MM.1S (cell line): ENCODE measurements at regions not wholly inside any gene's neighbourhood (a gene's known extent, or its start where the extent isn't known, plus 50 kb on each side); places are given as distances from the start of the nearest gene placed in this dataset.
A peak's percentile ranks its signal among the peaks of the same experiment; 100 is the strongest.

Experiments
- DNase-seq: peaks from one replicate; pipeline ENCODE4 v3.0.0-alpha.2; 2015
- H2AFZ ChIP-seq: fragments of 300-600 bp; sonication (generic); 2 replicates; pipeline ENCODE4 v1.6.0; 2016; ENCODE audit warnings: antibody characterized with exemption, low read length
- H3F3A ChIP-seq: fragments of 300-600 bp; sonication (generic); 2 replicates; pipeline ENCODE4 v1.6.1; 2016; ENCODE audit warnings: mild to moderate bottlenecking, antibody characterized with exemption, low read length, moderate library complexity, mixed read lengths; ENCODE audit not compliant: insufficient read depth
- H3K27ac ChIP-seq: fragments of 300-600 bp; sonication (generic); 2 replicates; pipeline ENCODE4 v1.5.1; 2016; ENCODE audit warnings: mild to moderate bottlenecking, low read length
- H3K27me3 ChIP-seq: fragments of 300-600 bp; sonication (generic); replicated peaks from 2 replicates; pipeline ENCODE4 v1.6.0; 2016; ENCODE audit warnings: low read length; ENCODE audit not compliant: insufficient read depth
- H3K36me3 ChIP-seq: fragments of 300-600 bp; sonication (generic); replicated peaks from 2 replicates; pipeline ENCODE4 v1.6.1; 2016; ENCODE audit warnings: mild to moderate bottlenecking, low read length, mixed read lengths; ENCODE audit not compliant: insufficient read depth
- H3K4me1 ChIP-seq: fragments of 300-600 bp; sonication (generic); 2 replicates; pipeline ENCODE4 v1.6.1; 2016; ENCODE audit warnings: low read length, mixed read lengths
- H3K4me2 ChIP-seq: fragments of 300-600 bp; sonication (generic); 2 replicates; pipeline ENCODE4 v1.6.0; 2016; ENCODE audit warnings: low read depth, low read length
- H3K4me3 ChIP-seq: fragments of 300-600 bp; sonication (generic); 2 replicates; pipeline ENCODE4 v1.5.1; 2016; ENCODE audit warnings: low read length, mixed read lengths
- H3K79me2 ChIP-seq: fragments of 300-600 bp; sonication (generic); 2 replicates; pipeline ENCODE4 v1.6.1; 2016; ENCODE audit warnings: mixed run types, low read length, mixed read lengths
- H3K9ac ChIP-seq: fragments of 300-600 bp; sonication (generic); 2 replicates; pipeline ENCODE4 v1.6.1; 2016; ENCODE audit warnings: low read length, mixed read lengths
- H3K9me2 ChIP-seq: fragments of 300-600 bp; sonication (generic); replicated peaks from 2 replicates; pipeline ENCODE4 v1.6.1; 2016; ENCODE audit warnings: mild to moderate bottlenecking, low read length, mixed read lengths; ENCODE audit not compliant: insufficient read depth
- H3K9me3 ChIP-seq: fragments of 300-600 bp; sonication (generic); replicated peaks from 2 replicates; pipeline ENCODE4 v1.6.1; 2016; ENCODE audit warnings: mild to moderate bottlenecking, low read length, mixed read lengths; ENCODE audit not compliant: insufficient read depth
- H4K20me1 ChIP-seq: fragments of 300-600 bp; sonication (generic); 2 replicates; pipeline ENCODE4 v1.6.1; 2016; ENCODE audit warnings: mild to moderate bottlenecking, low read length, moderate library complexity, mixed read lengths; ENCODE audit not compliant: insufficient read depth
- CTCF ChIP-seq: fragments of 300-600 bp; sonication (generic); IDR thresholded peaks from 2 replicates; pipeline ENCODE4 v1.5.1; 2016; ENCODE audit warnings: antibody characterized with exemption, low read length, mixed read lengths
- EZH2 ChIP-seq: fragments of 300-600 bp; sonication (generic); optimal IDR thresholded peaks from 2 replicates; pipeline ENCODE3; 2017; ENCODE audit warnings: low read depth, mild to moderate bottlenecking, antibody characterized with exemption, low read length, mixed read lengths
- EZH2phosphoT487 ChIP-seq: fragments of 300-600 bp; sonication (generic); IDR thresholded peaks from 2 replicates; pipeline ENCODE4 v1.6.1; 2018; ENCODE audit warnings: antibody characterized with exemption, low read length

GRCh38 chr2:187055463-187055862 lies 206.5 kb upstream of the ZSWIM2 start:
- no peak overlapping the region for H3K4me2 ChIP-seq
- H2AFZ ChIP-seq = no peak overlapping the region; the same call in 1 of the 2 replicates
- H3K9me2 ChIP-seq = no peaks in the 10 kb centered on the region
- TF ChIP-seq EZH2phosphoT487 (no peak), EZH2 (no peak), CTCF (no peak)
- H3K27me3 ChIP-seq = no peaks in the 10 kb centered on the region
- no peaks in the 10 kb centered on the region; the same call in 1 of the 2 replicates for H3K9me3 ChIP-seq
- H3K36me3 ChIP-seq = no peaks in the 10 kb centered on the region
- H3K27ac ChIP-seq = no peak overlapping the region
- H3F3A ChIP-seq = peaks cover 29% of the 10 kb centered on the region
- peak; percentile 30 for DNase-seq
- H3K4me1 ChIP-seq = peaks cover 37% of the 10 kb centered on the region
- no peak overlapping the region for H3K4me3 ChIP-seq
- H3K79me2 ChIP-seq = peaks cover 6% of the 10 kb centered on the region; the same call in 1 of the 2 replicates
- no peaks in the 10 kb centered on the region for H4K20me1 ChIP-seq
- H3K9ac ChIP-seq = no peak overlapping the region

GRCh38 chr2:187054501-187055319 lies 205.7 kb upstream of the ZSWIM2 start:
- Histone ChIP-seq H3K27me3 (no peaks in the 10 kb centered on the region), H3K9me3 (no peaks in the 10 kb centered on the region; the same call in 1 of the 2 replicates), H3K9me2 (no peaks in the 10 kb centered on the region), H3K27ac (no peak overlapping the region), H2AFZ (no peak overlapping the region), H3K4me3 (no peak overlapping the region), H3F3A (peaks cover 31% of the 10 kb centered on the region), H3K36me3 (no peaks in the 10 kb centered on the region), H3K79me2 (peaks cover 6% of the 10 kb centered on the region; the same call in 1 of the 2 replicates), H3K4me2 (no peak overlapping the region), H4K20me1 (no peaks in the 10 kb centered on the region), H3K4me1 (peaks cover 41% of the 10 kb centered on the region), H3K9ac (no peak overlapping the region)
- DNase-seq = no peak
- TF ChIP-seq CTCF (peak; percentile 14), EZH2phosphoT487 (no peak)

GRCh38 chr2:187051350-187051749 lies 202.4 kb upstream of the ZSWIM2 start:
- H3K9ac ChIP-seq = peak overlapping the region; percentile 53; the same call in 1 of the 2 replicates
- H3K9me2 ChIP-seq = no peaks in the 10 kb centered on the region
- peak overlapping the region; percentile 21 for H3K4me3 ChIP-seq
- DNase-seq = peak; percentile 87
- no peak overlapping the region for H2AFZ ChIP-seq
- TF ChIP-seq CTCF = no peak
- TF ChIP-seq EZH2 = no peak
- TF ChIP-seq EZH2phosphoT487 = no peak
- H3K9me3 ChIP-seq = no peaks in the 10 kb centered on the region
- peaks cover 41% of the 10 kb centered on the region for H3K4me1 ChIP-seq
- H3K27me3 ChIP-seq = no peaks in the 10 kb centered on the region
- H3K79me2 ChIP-seq = peaks cover 6% of the 10 kb centered on the region; the same call in 1 of the 2 replicates
- no peaks in the 10 kb centered on the region for H3K36me3 ChIP-seq
- H3K27ac ChIP-seq = peak overlapping the region; percentile 87
- peaks cover 31% of the 10 kb centered on the region for H3F3A ChIP-seq
- peak overlapping the region; percentile 60 for H3K4me2 ChIP-seq
- no peaks in the 10 kb centered on the region for H4K20me1 ChIP-seq
